ENCODE measurements at regions not wholly inside any gene's neighbourhood (a gene's known extent, or its start where the extent isn't known, plus 50 kb on each side); places are given as distances from the start of the nearest gene placed in this dataset.

DNA sequence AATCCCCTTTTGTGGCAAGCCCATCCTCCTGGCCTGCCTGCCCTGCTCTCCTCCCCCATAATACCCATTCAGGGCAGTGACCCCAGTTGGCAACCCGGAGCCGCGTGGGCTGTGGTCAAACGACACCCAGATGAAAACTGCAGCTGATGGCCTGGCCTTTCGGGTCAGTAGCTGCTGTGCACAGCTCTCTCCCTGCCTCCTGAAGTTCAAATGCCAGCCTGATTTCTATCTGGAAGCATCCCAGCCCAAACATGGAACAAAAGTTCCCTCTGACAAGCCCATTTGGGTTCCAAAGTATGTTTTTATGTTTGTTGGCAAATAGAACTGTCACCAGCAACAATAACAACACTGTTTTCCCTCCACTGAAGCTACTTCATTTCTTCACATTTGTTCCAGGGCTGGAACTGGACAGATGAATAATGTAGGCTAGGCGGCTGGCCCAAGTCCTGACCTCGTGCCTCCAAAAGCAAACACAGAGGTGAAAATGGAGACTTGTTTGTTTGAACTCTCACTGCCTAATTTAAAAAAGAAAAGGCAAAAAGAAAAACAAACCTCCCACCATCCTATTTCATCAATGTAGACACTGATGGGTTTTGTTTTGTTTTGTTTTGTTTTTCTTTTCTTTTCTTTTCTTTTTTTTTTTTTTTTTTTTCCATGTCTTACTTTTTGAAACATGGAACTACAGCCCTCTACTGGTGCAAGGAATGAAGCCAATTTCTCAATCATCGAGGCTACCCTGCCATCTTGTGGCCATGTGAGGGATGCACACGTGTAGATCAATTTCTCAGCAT is 179.0 kb downstream of the ADSS2 start:
- H3K4me1 ChIP-seq (ENCODE audit: control insufficient read depth in 4 of 4, insufficient read depth in 4 of 4, low read length in 3 of 4), result peaks cover 5 to 23% (median 16%) of the 10 kb centered on the region in 4 donors
- H3K27me3 ChIP-seq (ENCODE audit: control insufficient read depth in 4 of 4, insufficient read depth in 4 of 4, low read length in 3 of 4), result no peaks in the 10 kb centered on the region
- H3K36me3 ChIP-seq (ENCODE audit: control insufficient read depth in 4 of 4, insufficient read depth in 3 of 4, low read depth in 1 of 4, low read length in 3 of 4), result no peaks in the 10 kb centered on the region
- DNase-seq (ENCODE audit: low spot score), result peak; percentile 65
- TF ChIP-seq YY1 (IDR thresholded peaks at IDR 0.05) (peak; percentile 91), FOXA1 (IDR thresholded peaks at IDR 0.05) (peak; percentile 32), JUND (IDR thresholded peaks at IDR 0.05) (no peak), RAD21 (IDR thresholded peaks at IDR 0.05) (peak; percentile 98 to 100), RXRA (IDR thresholded peaks at IDR 0.05) (peak; percentile 67 to 72), FOXA2 (IDR thresholded peaks at IDR 0.05) (no peak), HNF4A (conservative IDR thresholded peaks at IDR 0.05) (peak; percentile 41 to 51), NR2F2 (IDR thresholded peaks at IDR 0.05) (peak; percentile 36), EGR1 (IDR thresholded peaks at IDR 0.05; ENCODE audit: low read depth in 2 of 2) (peak in 1 of 2 donors; percentile 51)
- TF ChIP-seq, protein P1, sequence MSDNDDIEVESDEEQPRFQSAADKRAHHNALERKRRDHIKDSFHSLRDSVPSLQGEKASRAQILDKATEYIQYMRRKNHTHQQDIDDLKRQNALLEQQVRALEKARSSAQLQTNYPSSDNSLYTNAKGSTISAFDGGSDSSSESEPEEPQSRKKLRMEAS (IDR thresholded peaks at IDR 0.05), result peak; percentile 63
- TF ChIP-seq, protein P2, sequence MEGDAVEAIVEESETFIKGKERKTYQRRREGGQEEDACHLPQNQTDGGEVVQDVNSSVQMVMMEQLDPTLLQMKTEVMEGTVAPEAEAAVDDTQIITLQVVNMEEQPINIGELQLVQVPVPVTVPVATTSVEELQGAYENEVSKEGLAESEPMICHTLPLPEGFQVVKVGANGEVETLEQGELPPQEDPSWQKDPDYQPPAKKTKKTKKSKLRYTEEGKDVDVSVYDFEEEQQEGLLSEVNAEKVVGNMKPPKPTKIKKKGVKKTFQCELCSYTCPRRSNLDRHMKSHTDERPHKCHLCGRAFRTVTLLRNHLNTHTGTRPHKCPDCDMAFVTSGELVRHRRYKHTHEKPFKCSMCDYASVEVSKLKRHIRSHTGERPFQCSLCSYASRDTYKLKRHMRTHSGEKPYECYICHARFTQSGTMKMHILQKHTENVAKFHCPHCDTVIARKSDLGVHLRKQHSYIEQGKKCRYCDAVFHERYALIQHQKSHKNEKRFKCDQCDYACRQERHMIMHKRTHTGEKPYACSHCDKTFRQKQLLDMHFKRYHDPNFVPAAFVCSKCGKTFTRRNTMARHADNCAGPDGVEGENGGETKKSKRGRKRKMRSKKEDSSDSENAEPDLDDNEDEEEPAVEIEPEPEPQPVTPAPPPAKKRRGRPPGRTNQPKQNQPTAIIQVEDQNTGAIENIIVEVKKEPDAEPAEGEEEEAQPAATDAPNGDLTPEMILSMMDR (IDR thresholded peaks at IDR 0.05; ENCODE audit: low read depth, low read length, missing input control), result peak; percentile 100
- TF ChIP-seq, protein P3, sequence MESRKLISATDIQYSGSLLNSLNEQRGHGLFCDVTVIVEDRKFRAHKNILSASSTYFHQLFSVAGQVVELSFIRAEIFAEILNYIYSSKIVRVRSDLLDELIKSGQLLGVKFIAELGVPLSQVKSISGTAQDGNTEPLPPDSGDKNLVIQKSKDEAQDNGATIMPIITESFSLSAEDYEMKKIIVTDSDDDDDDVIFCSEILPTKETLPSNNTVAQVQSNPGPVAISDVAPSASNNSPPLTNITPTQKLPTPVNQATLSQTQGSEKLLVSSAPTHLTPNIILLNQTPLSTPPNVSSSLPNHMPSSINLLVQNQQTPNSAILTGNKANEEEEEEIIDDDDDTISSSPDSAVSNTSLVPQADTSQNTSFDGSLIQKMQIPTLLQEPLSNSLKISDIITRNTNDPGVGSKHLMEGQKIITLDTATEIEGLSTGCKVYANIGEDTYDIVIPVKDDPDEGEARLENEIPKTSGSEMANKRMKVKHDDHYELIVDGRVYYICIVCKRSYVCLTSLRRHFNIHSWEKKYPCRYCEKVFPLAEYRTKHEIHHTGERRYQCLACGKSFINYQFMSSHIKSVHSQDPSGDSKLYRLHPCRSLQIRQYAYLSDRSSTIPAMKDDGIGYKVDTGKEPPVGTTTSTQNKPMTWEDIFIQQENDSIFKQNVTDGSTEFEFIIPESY (IDR thresholded peaks at IDR 0.05), result no peak
- 26% methylated on average over 9 of the region's 9 CpGs for WGBS
- peak overlapping the region; percentile 71 to 76 for H3K27ac ChIP-seq (ENCODE audit: low read depth in 1 of 2, low read length in 2 of 2)
- no peak overlapping the region for H3K4me3 ChIP-seq (ENCODE audit: low read depth in 1 of 3, low read length in 3 of 3)
- no peak overlapping the region for H3K9ac ChIP-seq (ENCODE audit: low read depth in 1 of 2, low read length in 2 of 2)
- peaks cover 0 to 2% (median 1%) of the 10 kb centered on the region in 4 donors for H3K9me3 ChIP-seq (ENCODE audit: control insufficient read depth in 4 of 4, low read length in 3 of 4)

DNA sequence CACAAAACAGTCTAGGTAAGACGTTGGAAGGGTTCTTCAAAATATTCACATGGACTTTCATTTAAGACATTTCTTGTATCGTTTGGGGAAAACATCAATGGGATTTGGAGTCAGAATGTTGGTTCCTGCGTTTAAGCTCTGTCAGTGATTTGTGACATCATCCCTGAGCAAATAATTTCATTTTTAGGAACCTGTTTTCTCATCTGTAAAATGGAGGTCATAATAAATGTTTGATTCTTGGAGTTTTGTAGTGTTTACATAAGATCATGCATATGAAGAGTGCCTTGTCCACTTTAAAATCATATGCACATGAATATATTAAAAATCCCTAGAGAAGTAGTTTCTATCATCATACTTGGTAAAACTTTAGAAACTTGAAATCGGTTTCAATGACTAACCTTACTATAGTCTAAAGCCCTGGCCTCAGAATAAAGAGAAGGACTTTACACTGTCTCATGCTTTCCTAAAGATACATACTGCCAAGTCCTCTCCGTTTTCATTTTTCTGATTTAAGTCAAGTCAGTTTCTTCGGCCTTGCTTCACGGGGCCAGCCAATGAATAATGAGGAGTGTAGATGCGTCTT is 178.4 kb downstream of the ADSS2 start:
- H3K27ac ChIP-seq (ENCODE audit: low read depth in 1 of 2, low read length in 2 of 2), result peak overlapping the region; percentile 0 to 18
- H3K36me3 ChIP-seq (ENCODE audit: control insufficient read depth in 4 of 4, insufficient read depth in 3 of 4, low read depth in 1 of 4, low read length in 3 of 4), result no peaks in the 10 kb centered on the region
- TF ChIP-seq, protein P4, sequence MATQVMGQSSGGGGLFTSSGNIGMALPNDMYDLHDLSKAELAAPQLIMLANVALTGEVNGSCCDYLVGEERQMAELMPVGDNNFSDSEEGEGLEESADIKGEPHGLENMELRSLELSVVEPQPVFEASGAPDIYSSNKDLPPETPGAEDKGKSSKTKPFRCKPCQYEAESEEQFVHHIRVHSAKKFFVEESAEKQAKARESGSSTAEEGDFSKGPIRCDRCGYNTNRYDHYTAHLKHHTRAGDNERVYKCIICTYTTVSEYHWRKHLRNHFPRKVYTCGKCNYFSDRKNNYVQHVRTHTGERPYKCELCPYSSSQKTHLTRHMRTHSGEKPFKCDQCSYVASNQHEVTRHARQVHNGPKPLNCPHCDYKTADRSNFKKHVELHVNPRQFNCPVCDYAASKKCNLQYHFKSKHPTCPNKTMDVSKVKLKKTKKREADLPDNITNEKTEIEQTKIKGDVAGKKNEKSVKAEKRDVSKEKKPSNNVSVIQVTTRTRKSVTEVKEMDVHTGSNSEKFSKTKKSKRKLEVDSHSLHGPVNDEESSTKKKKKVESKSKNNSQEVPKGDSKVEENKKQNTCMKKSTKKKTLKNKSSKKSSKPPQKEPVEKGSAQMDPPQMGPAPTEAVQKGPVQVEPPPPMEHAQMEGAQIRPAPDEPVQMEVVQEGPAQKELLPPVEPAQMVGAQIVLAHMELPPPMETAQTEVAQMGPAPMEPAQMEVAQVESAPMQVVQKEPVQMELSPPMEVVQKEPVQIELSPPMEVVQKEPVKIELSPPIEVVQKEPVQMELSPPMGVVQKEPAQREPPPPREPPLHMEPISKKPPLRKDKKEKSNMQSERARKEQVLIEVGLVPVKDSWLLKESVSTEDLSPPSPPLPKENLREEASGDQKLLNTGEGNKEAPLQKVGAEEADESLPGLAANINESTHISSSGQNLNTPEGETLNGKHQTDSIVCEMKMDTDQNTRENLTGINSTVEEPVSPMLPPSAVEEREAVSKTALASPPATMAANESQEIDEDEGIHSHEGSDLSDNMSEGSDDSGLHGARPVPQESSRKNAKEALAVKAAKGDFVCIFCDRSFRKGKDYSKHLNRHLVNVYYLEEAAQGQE (IDR thresholded peaks at IDR 0.05), result no peak
- no peak for TF ChIP-seq SP1 (IDR thresholded peaks at IDR 0.05)
- no peak for TF ChIP-seq RAD21 (IDR thresholded peaks at IDR 0.05)
- TF ChIP-seq, protein P1 (IDR thresholded peaks at IDR 0.05), result no peak
- no peaks in the 10 kb centered on the region for H3K27me3 ChIP-seq (ENCODE audit: control insufficient read depth in 4 of 4, insufficient read depth in 4 of 4, low read length in 3 of 4)
- H3K4me1 ChIP-seq (ENCODE audit: control insufficient read depth in 4 of 4, insufficient read depth in 4 of 4, low read length in 3 of 4), result peaks cover 5 to 23% (median 16%) of the 10 kb centered on the region in 4 donors
- peaks cover 0 to 2% (median 1%) of the 10 kb centered on the region in 4 donors for H3K9me3 ChIP-seq (ENCODE audit: control insufficient read depth in 4 of 4, low read length in 3 of 4)
- H3K9ac ChIP-seq (ENCODE audit: low read depth in 1 of 2, low read length in 2 of 2), result peak overlapping the region in 1 of 2 donors; percentile 26
- 39% methylated on average over 8 of the region's 8 CpGs for WGBS
- no peak for DNase-seq (ENCODE audit: low spot score)
- no peak overlapping the region for H3K4me3 ChIP-seq (ENCODE audit: low read depth in 1 of 3, low read length in 3 of 3)

Data from liver (tissue), 8 donors.